ENCODE measurements at regions not wholly inside any gene's neighbourhood (a gene's known extent, or its start where the extent isn't known, plus 50 kb on each side); places are given as distances from the start of the nearest gene placed in this dataset.
"Not testable (repeated sequence)": the region's sequence is repeated elsewhere in the genome, so short reads cannot be mapped to it uniquely, and the experiment has no call there.

GRCh38 chr4:114088481-114088880 is 109.0 kb upstream of the ARSJ start:
- no peak for DNase-seq

DNA sequence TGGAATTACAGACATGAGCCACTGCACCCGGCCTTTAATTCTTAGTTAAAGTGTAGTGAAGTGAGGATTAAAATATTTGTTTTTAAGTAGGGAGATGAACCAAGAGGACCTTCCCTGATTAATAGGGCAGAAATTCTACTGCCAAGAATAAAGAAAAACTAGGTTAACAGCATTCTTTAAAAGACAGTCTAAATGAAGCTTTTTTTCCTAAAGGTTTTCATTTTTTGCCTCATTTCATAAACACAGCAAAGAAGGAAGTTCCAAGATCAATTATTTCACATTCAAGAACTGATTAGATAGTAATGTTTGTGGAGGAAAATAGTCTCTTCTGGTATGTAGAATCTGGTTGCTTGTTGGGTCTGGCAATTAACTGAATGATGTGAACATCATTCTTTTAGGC is 112.1 kb upstream of the ARSJ start:
- DNase-seq = no peak

- no peak for DNase-seq
Observed at GRCh38 chr4:114093221-114093715, 113.8 kb upstream of the ARSJ start.

- DNase-seq = no peak
Observed at GRCh38 chr4:114100288-114101031, 121.0 kb upstream of the ARSJ start.

DNA sequence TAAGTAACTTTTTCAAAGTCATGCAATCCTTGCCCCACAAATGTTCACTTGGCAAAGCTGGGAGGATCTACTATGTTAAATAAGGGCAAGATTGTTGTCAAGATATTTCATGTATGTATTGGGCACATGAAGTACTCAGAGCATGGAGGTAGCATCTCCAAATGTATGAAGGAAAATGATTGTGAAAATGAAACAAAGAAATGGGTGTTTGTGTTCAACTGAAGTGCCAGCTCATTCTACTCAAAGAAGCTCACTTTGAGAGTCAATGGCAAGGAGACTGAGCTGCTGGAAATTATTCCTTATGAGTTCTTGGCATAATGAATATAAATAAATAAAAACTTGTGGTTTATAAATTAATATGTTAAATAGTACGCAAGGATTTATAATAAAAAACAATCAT is 124.5 kb upstream of the ARSJ start:
- no peak for DNase-seq

GRCh38 chr4:114108869-114109268 is 129.4 kb upstream of the ARSJ start:
- no peak for DNase-seq

DNA sequence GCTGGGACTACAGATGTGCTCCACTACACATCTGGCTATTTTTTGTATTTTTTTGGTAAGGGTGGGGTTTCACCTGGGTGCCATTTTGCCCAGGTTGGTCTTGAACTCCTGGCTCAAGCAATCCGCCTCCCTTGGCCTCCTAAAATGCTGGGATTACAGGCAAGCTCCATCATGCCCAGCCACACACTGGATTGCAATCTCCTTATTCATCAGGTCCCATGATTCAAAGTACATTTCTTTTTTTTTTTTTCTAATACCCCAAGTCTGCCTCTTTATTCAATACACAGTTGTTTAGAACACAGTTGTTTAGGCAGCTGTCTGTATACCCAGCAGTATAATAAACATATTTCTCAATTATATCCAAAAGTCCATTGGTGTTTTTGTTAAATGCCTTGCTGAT is 130.3 kb upstream of the ARSJ start:
- DNase-seq = no peak

- DNase-seq = no peak
Observed at GRCh38 chr4:114115526-114115925, 136.1 kb upstream of the ARSJ start.

- no peak for DNase-seq
Observed at GRCh38 chr4:114116861-114117260, 137.4 kb upstream of the ARSJ start.

GRCh38 chr4:114121221-114121620 is 141.8 kb upstream of the ARSJ start:
- DNase-seq = no peak

DNA sequence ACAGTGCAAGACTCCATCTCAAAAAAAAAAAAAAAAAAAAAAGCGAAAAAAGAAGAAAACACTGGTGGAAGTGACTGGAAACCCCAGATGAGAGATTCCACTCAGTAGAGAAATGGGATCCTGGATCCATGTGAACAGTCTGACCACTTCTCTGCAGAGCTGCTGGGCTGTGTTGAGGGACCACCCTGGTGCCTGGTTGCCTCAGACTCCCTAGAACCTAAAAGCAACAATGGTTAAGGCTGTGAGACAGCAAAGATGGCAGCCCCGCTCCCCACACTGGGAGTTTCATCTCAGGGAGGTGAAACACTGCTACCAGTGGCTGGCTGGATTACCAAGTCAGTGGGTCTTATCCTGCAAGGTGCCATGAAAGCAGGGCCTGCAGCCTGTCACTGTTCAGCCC is 152.8 kb upstream of the ARSJ start:
- no peak for DNase-seq

- DNase-seq = no peak
Observed at GRCh38 chr4:114132830-114133229, 153.4 kb upstream of the ARSJ start.

- DNase-seq = no peak
Observed at GRCh38 chr4:114136069-114136468, 156.6 kb upstream of the ARSJ start.

DNA sequence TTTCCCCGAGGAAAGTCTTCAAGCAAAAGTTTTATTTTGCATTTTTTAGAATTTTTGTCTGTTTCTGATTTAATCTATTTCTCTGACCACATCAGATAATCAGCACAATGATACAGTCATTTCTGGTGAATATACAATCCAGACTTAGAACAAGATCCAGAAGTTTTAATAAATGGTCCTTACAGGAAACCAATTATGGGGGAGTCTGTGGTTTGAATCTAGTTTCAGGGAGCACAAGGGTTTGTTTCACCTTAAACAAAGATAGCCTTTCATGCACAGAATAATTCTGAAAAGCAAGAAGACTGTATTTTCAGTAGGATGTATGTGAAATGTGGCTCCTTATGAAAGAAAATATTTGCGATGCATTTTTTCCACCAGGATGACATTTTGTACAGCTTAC is 158.5 kb upstream of the ARSJ start:
- no peak for DNase-seq

DNA sequence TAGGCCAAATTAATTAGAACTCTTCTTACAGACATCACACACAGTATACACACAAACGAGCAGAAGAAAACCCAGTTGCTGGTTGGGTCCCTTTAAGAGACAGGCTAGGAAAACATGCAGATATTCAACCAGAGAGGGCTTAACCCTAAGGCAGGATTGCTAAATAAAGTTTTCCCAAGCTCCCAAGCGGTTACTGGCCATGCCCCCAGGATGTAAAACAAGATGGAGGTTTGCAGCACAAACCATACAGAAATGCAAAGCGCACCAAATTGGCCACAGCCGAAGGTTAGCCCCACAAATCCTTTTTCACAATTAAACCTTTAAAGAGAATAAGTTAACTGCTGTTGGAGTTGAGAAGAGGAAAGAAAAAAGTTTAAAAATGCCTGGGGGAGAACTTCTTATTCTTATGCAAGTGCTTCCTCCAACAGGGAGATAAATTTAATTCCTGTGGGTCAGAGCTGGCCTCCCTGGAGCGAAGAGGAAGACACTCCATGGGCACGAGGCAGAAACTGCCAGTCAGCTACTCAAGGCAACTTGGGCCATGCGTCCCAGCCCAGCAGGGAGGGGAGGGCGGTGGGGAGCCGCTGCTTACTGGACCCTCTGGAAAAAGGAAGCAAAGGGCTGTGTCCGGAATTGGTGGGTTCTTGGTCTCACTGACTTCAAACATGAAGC is 167.6 kb upstream of the ARSJ start:
- no peak for DNase-seq

DNA sequence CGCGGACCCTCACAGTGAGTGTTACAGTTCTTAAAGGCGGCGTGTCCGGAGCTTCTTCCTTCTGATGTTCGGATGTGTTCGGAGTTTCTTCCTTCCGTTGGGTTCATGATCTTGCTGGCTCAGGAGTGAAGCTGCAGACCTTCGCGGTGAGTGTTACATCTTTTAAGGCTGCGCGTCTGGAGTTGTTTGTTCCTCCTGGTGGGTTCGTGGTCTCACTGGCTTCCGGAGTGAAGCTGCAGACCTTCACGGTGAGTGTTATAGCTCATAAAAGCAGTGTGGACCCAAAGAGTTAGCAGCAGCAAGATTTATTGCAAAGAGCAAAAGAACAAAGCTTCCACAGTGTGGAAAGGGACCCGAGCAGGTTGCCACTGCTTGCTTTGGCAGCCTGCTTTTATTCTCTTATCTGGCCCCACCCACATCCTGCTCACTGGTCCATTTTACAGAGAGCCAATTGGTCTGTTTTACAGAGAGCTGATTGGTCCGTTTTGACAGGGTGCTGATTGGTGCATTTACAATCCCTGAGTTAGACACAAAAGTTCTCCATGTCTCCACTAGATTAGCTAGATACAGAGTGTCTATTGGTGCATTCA is 168.3 kb upstream of the ARSJ start:
- DNase-seq = peak; percentile 22

DNA sequence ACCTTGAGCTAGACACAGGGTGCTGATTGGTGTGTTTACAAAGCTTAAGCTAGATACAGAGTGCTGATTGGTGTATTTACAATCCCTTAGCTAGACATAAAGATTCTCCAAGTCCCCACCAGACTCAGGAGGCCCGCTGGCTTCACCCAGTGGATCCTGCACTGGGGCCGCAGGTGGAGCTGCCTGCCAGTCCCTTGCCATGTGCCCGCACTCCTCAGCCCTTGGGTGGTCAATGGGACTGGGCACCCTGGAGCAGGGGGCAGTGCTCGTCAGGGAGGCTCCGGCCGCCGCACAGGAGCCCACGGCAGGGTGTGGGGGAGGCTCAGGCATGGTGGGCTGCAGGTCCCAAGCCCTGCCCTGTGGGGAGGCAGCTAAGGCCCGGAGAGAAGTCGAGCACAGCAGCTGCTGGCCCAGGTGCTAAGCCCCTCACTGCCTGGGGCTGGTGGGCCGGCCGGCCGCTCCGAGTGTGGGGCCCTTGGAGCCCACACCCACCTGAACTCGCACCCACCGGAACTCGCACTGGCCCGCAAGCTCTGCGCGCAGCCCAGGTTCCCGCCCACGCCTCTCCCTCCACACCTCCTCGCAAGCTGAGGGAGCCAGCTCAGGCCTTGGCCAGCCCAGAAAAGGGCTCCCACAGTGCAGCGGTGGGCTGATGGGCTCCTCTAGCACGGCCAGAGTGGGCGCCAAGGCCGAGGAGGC is 169.1 kb upstream of the ARSJ start:
- DNase-seq = not testable (repeated sequence)

GRCh38 chr4:114156371-114156770 is 176.9 kb upstream of the ARSJ start:
- no peak for DNase-seq

- DNase-seq = no peak
Observed at GRCh38 chr4:114161809-114162208, 182.4 kb upstream of the ARSJ start.

DNA sequence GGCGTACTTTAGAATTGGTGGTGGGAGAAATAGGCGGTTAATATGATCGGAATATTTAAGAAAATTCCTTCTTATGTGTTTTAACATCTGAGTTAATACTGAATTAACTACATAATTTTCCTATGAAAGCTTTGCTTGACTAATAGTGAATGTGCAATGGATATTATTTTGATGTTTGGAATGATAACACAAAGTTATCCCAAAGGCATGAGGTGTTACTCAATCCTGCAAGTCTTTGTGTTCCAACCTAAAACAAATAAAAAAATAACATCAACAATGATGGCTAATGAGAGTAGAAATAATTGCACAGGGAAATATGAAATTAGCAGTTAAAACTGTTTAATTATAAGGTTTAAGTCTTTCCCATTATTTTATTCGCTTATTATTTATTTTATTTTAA is 183.6 kb upstream of the ARSJ start:
- no peak for DNase-seq

- DNase-seq = no peak
Observed at GRCh38 chr4:114173968-114174367, 194.5 kb upstream of the ARSJ start.

- no peak for DNase-seq
Observed at GRCh38 chr4:114177628-114178027, 198.2 kb upstream of the ARSJ start.

DNA sequence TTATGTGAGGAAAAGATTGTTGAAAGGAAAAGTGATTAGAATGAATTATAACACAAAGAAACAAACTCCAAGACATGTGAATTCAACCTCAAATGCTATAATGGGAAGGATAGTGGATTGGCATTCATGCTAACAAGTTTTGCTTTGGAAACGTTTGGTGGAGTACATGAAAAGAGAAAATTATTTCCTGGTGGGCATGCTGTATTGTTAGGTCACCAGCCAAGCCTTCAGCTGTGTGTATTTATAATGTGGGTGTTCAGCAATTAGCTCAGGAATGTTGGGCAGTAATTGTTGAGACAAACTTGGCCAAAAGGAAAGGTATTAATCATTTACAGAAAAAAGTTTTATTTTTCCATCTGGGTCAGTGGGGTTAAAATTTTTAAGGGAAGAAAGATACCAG is 198.9 kb upstream of the ARSJ start:
- DNase-seq = no peak

DNA sequence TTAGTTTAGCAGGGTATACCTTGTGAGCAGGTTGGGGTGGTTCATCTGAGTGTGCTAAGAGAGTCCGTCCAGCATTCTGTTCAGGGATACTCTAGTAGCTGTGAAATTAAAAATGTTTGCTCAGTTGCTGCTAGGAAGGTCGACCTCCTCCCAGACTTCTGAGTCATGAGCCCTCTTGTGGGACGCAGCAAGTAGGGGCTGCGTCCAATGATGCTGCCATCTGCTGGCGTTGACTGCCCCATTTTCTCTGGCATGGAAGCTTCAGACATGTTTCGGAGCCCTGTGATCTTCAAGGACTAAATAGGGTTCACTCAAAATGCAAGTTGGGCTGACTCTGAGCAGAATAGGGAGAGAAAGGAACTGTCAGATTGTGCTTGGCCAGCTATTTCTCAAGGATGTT is 201.0 kb upstream of the ARSJ start:
- DNase-seq = peak; percentile 12
